Activated B cell treated with CpG ODN at 0.5 μM for 24 hours (primary cell): ENCODE measurements at regions not wholly inside any gene's neighbourhood (a gene's known extent, or its start where the extent isn't known, plus 50 kb on each side); places are given as distances from the start of the nearest gene placed in this dataset.

Experiments used
- ATAC-seq: fragments of 200-7000 bp; cut with Tn5 transposase; one replicate; pipeline ENCODE4 v1.10.0; 2021; ENCODE audit warnings: low read depth, mild to moderate bottlenecking, moderate library complexity
- CTCF ChIA-PET: fragments of 350-600 bp; sonication (Branson Sonifier 250); formaldehyde crosslinking; loops from one replicate; lab custom pipeline; 2021; ENCODE audit warnings: antibody characterized with exemption; lab: Charles Lee
- POLR2A ChIA-PET: fragments of 350-600 bp; sonication (Branson Sonifier 250); formaldehyde crosslinking; loops from one replicate; lab custom pipeline; 2021; ENCODE audit warnings: antibody characterized with exemption; lab: Charles Lee
- DNase-seq: peaks from one replicate; pipeline ENCODE4 v3.0.0; 2022
- H3K27ac Mint-ChIP-seq: one replicate; pipeline ENCODE4 v1.8.0; 2020; ENCODE audit warnings: mixed read lengths
- H3K27me3 Mint-ChIP-seq: one replicate; pipeline ENCODE4 v1.8.0; 2021; ENCODE audit warnings: mixed read lengths
- H3K36me3 Mint-ChIP-seq: one replicate; pipeline ENCODE4 v1.8.0; 2021; ENCODE audit warnings: low read depth, mixed read lengths
- H3K4me1 Mint-ChIP-seq: one replicate; pipeline ENCODE4 v1.8.0; 2021; ENCODE audit warnings: mixed read lengths
- H3K4me3 Mint-ChIP-seq: one replicate; pipeline ENCODE4 v1.8.0; 2020; ENCODE audit warnings: mild to moderate bottlenecking, mixed read lengths
- H3K9me3 Mint-ChIP-seq: one replicate; pipeline ENCODE4 v1.8.0; 2020; ENCODE audit warnings: mixed read lengths
- intact Hi-C: fragments of 100-400 bp; cut with micrococcal nuclease; formaldehyde crosslinking; loops from one replicate; pipeline ENCODE4 v1.15.1; 2024
- TF ChIP-seq, protein P1 (sequence below): fragments of 200-600 bp; IDR thresholded peaks from one replicate; pipeline ENCODE4 v1.8.0; 2022; ENCODE audit warnings: antibody characterized with exemption, mild to moderate bottlenecking

DNA sequence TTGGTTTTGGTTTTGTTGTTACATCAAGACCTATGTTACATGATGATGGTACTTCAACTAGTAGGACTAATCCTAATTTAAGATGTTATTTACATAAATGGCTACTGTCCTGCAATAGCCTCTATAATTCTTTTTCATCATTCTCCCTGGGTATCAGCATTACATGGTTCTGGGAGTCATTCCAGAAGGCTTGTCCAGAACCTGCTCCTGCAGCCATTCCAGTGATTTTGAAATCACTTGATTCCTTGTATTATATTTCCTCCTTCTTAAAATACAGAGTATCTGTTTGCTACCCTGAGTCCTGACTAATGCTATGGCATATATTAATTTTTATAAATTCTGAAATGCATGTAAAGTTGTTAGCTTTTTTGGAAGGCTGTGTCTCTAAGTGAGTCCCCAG lies 400.5 kb upstream of the MEIS1 start:
- POLR2A ChIA-PET, result no interaction called here
- Mint-ChIP-seq H3K36me3 (no peaks in the 10 kb centered on the region), H3K27me3 (no peaks in the 10 kb centered on the region), H3K27ac (no peak overlapping the region), H3K4me3 (no peak overlapping the region), H3K4me1 (no peaks in the 10 kb centered on the region), H3K9me3 (no peaks in the 10 kb centered on the region)
- TF ChIP-seq, protein P1, sequence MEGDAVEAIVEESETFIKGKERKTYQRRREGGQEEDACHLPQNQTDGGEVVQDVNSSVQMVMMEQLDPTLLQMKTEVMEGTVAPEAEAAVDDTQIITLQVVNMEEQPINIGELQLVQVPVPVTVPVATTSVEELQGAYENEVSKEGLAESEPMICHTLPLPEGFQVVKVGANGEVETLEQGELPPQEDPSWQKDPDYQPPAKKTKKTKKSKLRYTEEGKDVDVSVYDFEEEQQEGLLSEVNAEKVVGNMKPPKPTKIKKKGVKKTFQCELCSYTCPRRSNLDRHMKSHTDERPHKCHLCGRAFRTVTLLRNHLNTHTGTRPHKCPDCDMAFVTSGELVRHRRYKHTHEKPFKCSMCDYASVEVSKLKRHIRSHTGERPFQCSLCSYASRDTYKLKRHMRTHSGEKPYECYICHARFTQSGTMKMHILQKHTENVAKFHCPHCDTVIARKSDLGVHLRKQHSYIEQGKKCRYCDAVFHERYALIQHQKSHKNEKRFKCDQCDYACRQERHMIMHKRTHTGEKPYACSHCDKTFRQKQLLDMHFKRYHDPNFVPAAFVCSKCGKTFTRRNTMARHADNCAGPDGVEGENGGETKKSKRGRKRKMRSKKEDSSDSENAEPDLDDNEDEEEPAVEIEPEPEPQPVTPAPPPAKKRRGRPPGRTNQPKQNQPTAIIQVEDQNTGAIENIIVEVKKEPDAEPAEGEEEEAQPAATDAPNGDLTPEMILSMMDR, result no peak
- CTCF ChIA-PET, result no interaction called here
- no peak for DNase-seq
- ATAC-seq, result no peak
- intact Hi-C loops, result no loop called here

DNA sequence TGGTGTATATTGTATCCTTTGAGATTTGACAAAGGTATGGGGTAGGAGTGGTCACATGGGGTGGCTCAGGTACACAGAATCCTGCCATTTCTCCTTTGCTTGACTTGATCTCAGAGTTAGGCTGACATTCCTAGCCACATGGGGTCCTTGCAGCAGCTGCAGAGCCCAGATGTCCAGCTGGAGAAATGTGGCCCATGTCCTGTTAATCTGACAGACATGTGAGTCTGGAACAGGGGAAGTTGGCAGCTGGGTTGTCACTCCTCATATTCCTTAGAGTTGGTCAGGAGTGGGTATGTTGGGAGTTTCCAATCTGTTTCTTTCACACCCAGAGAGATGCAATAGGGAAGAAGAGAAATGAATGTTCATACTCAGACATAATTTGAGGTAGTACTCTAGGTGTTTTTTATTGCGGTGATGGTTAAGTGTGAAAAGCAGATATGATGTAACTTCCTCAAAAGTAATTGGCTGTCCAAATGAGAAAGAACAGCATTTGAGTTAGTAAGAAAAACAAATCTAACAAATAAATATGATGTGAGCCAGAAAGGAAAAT lies 402.6 kb upstream of the MEIS1 start:
- H3K27me3 Mint-ChIP-seq, result no peaks in the 10 kb centered on the region
- no peak overlapping the region for H3K4me3 Mint-ChIP-seq
- no peak overlapping the region for H3K27ac Mint-ChIP-seq
- CTCF ChIA-PET, result no interaction called here
- no peaks in the 10 kb centered on the region for H3K36me3 Mint-ChIP-seq
- intact Hi-C loops, result no loop called here
- DNase-seq (no peak), ATAC-seq (no peak)
- POLR2A ChIA-PET, result no interaction called here
- no peaks in the 10 kb centered on the region for H3K4me1 Mint-ChIP-seq
- TF ChIP-seq, protein P1, result no peak
- H3K9me3 Mint-ChIP-seq, result no peaks in the 10 kb centered on the region

DNA sequence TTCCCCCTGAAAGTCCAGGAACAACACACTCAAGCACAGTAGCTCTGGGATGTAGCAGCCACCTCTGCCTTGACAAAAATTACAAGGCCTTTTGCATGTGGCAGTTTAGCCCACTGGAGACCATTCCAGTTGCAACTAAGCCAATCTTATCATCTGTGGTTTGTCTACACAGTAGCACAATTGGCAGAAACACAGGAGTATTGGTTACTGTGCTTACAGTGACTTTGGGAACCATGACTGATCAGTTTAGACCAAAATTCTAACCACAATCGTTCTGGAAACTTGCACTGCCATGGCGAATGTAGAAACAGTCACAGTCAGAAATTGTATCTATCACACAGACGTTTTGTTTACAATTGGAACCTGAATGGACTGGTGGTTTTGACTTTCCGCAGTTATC lies 403.7 kb upstream of the MEIS1 start:
- DNase-seq, result no peak
- no peaks in the 10 kb centered on the region for H3K4me1 Mint-ChIP-seq
- intact Hi-C loops, result no loop called here
- H3K27ac Mint-ChIP-seq, result no peak overlapping the region
- ChIA-PET POLR2A (no interaction called here), CTCF (no interaction called here)
- ATAC-seq, result no peak
- H3K36me3 Mint-ChIP-seq, result no peaks in the 10 kb centered on the region
- H3K27me3 Mint-ChIP-seq, result no peaks in the 10 kb centered on the region
- H3K9me3 Mint-ChIP-seq, result no peaks in the 10 kb centered on the region
- H3K4me3 Mint-ChIP-seq, result no peak overlapping the region
- TF ChIP-seq, protein P1, result no peak

DNA sequence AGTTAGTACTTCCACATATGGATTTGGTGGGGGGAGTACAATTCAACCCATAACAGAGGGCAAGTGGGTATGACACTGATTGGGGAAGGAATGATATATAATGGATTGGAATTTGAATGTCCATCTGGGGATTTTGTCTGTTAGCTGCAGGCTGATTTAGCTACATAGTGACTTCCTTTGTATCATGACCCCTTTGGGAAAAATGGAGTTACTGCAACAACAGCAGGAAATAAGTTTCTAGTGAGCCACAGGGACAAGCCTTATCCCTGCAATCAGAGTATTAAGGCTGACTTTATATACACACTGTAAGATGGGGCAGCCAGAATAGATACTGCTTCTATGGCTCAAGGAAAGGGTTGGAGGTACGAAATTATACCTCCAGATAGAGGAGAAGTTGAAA lies 404.4 kb upstream of the MEIS1 start:
- H3K27ac Mint-ChIP-seq, result no peak overlapping the region
- POLR2A ChIA-PET, result no interaction called here
- no peak overlapping the region for H3K4me3 Mint-ChIP-seq
- CTCF ChIA-PET, result no interaction called here
- no peaks in the 10 kb centered on the region for H3K9me3 Mint-ChIP-seq
- DNase-seq, result no peak
- no peaks in the 10 kb centered on the region for H3K27me3 Mint-ChIP-seq
- no peak for ATAC-seq
- no peaks in the 10 kb centered on the region for H3K4me1 Mint-ChIP-seq
- no peaks in the 10 kb centered on the region for H3K36me3 Mint-ChIP-seq
- intact Hi-C loops, result no loop called here
- TF ChIP-seq, protein P1, result no peak

DNA sequence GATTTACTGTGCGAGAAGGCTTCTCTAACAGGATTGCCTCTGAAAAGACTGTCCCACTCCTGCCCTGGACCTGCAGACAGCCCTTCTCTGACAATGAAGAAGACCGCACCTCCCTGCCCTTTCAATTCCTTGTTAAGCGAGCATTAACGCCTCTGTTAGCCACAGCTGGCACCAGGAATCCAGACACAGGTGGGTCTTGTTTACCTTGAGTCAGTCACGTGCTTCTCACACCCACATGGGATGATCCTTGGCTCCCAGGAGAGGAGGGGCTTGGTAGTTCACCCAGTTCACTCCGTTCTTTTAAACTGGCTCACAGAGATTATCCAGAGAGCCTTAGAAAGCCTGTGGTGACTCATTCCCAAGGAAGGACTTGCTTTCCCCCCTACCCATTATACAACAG lies 410.5 kb upstream of the MEIS1 start:
- TF ChIP-seq, protein P1, result no peak
- no peaks in the 10 kb centered on the region for H3K9me3 Mint-ChIP-seq
- H3K36me3 Mint-ChIP-seq, result no peaks in the 10 kb centered on the region
- no peak overlapping the region for H3K27ac Mint-ChIP-seq
- intact Hi-C loops, result no loop called here
- ATAC-seq (no peak), DNase-seq (no peak)
- ChIA-PET CTCF (no interaction called here), POLR2A (no interaction called here)
- H3K27me3 Mint-ChIP-seq, result no peaks in the 10 kb centered on the region
- H3K4me3 Mint-ChIP-seq, result no peak overlapping the region
- no peaks in the 10 kb centered on the region for H3K4me1 Mint-ChIP-seq
